HL-60/S4 treated with retinoic acid at 250 ng/mL for 4 days and 3 days (cell line): ENCODE measurements at regions not wholly inside any gene's neighbourhood (a gene's known extent, or its start where the extent isn't known, plus 50 kb on each side); places are given as distances from the start of the nearest gene placed in this dataset.

Experiments
- in situ Hi-C: fragments of 300-500 bp; cut with MboI; formaldehyde crosslinking; loops from 2 replicates; pipeline ENCODE4 v1.7.0; 2022; ENCODE audit warnings: low sequenced_read_pairs

GRCh38 chr11:45062115-45062514 lies 84.3 kb upstream of the PRDM11 start:
- in situ Hi-C loops: no loop called here

GRCh38 chr11:45062974-45063635 lies 83.3 kb upstream of the PRDM11 start:
- in situ Hi-C loops: no loop called here

GRCh38 chr11:45063669-45064068 lies 82.8 kb upstream of the PRDM11 start:
- in situ Hi-C loops: no loop called here

- in situ Hi-C loops: no loop called here
Observed at GRCh38 chr11:45067966-45068365, 78.5 kb upstream of the PRDM11 start.

- in situ Hi-C loops: no loop called here
Observed at GRCh38 chr11:45071232-45071631, 75.2 kb upstream of the PRDM11 start.

- in situ Hi-C loops: no loop called here
Observed at GRCh38 chr11:45073685-45074141, 72.7 kb upstream of the PRDM11 start.

- in situ Hi-C loops: loop anchor here (25.0 kb wide), 1 partner anchor 513 kb away; the partner anchor contains the start of gene CD82
Observed at GRCh38 chr11:45075519-45075918, 70.9 kb upstream of the PRDM11 start.

GRCh38 chr11:45075952-45076351 lies 70.5 kb upstream of the PRDM11 start:
- in situ Hi-C loops: loop anchor here (25.0 kb wide), 1 partner anchor 514 kb away; the partner anchor contains the start of gene CD82

GRCh38 chr11:45076761-45077160 lies 69.7 kb upstream of the PRDM11 start:
- in situ Hi-C loops: loop anchor here (25.0 kb wide), 1 partner anchor 514 kb away; the partner anchor contains the start of gene CD82

- in situ Hi-C loops: loop anchor here (25.0 kb wide), 1 partner anchor 516 kb away; the partner anchor contains the start of gene CD82
Observed at GRCh38 chr11:45078236-45079074, 68.0 kb upstream of the PRDM11 start.

GRCh38 chr11:45079075-45079444 lies 67.4 kb upstream of the PRDM11 start:
- in situ Hi-C loops: loop anchor here (25.0 kb wide), 1 partner anchor 517 kb away; the partner anchor contains the start of gene CD82

GRCh38 chr11:45079567-45079942 lies 66.9 kb upstream of the PRDM11 start:
- in situ Hi-C loops: loop anchor here (25.0 kb wide), 1 partner anchor 517 kb away; the partner anchor contains the start of gene CD82

- in situ Hi-C loops: loop anchor here (25.0 kb wide), 1 partner anchor 518 kb away; the partner anchor contains the start of gene CD82
Observed at GRCh38 chr11:45079943-45080719, 66.3 kb upstream of the PRDM11 start.

GRCh38 chr11:45082744-45083543 lies 63.5 kb upstream of the PRDM11 start:
- in situ Hi-C loops: loop anchor here (25.0 kb wide), 1 partner anchor 521 kb away; the partner anchor contains the start of gene CD82

- in situ Hi-C loops: loop anchor here (25.0 kb wide), 1 partner anchor 521 kb away; the partner anchor contains the start of gene CD82
Observed at GRCh38 chr11:45083544-45084087, 62.8 kb upstream of the PRDM11 start.

- in situ Hi-C loops: loop anchor here (25.0 kb wide), 1 partner anchor 524 kb away; the partner anchor contains the start of gene CD82
Observed at GRCh38 chr11:45085646-45086501, 60.6 kb upstream of the PRDM11 start.

- in situ Hi-C loops: loop anchor here (25.0 kb wide), 1 partner anchor 524 kb away; the partner anchor contains the start of gene CD82
Observed at GRCh38 chr11:45086526-45086925, 59.9 kb upstream of the PRDM11 start.
